ENCODE measurements at regions not wholly inside any gene's neighbourhood (a gene's known extent, or its start where the extent isn't known, plus 50 kb on each side); places are given as distances from the start of the nearest gene placed in this dataset.

GRCh38 chr6:75546381-75546780 is 52.8 kb upstream of the FILIP1 start:
- TF ChIP-seq PATZ1 (CRISPR knock-in tag; IDR thresholded peaks at IDR 0.05; ENCODE audit: borderline replicate concordance) (no peak), RARB (CRISPR knock-in tag; IDR thresholded peaks at IDR 0.05) (no peak), CSRNP3 (CRISPR knock-in tag; IDR thresholded peaks at IDR 0.05) (no peak), ARNTL (CRISPR knock-in tag; IDR thresholded peaks at IDR 0.05; ENCODE audit: borderline replicate concordance, low read depth) (no peak), ISL1 (CRISPR knock-in tag; IDR thresholded peaks at IDR 0.05) (no peak)
